Kidney epithelial cell (primary cell): ENCODE measurements at regions not wholly inside any gene's neighbourhood (a gene's known extent, or its start where the extent isn't known, plus 50 kb on each side); places are given as distances from the start of the nearest gene placed in this dataset.
"Not testable (repeated sequence)": the region's sequence is repeated elsewhere in the genome, so short reads cannot be mapped to it uniquely, and the experiment has no call there.

Source experiments
- DNase-seq: peaks from one replicate; pipeline ENCODE4 v3.0.0-alpha.2; 2010; ENCODE audit warnings: low read depth
- H3K27me3 ChIP-seq: 2 replicates; pipeline ENCODE4 v1.6.0; 2011; ENCODE audit warnings: low read length; ENCODE audit not compliant: control insufficient read depth, insufficient read depth
- H3K36me3 ChIP-seq: 2 replicates; pipeline ENCODE4 v1.5.1; 2011; ENCODE audit warnings: low read length; ENCODE audit not compliant: control insufficient read depth, insufficient read depth
- H3K4me3 ChIP-seq: 2 replicates; pipeline ENCODE4 v1.5.1; 2011; ENCODE audit warnings: low read depth, mild to moderate bottlenecking, control low read depth, low read length
- CTCF ChIP-seq: IDR thresholded peaks from 2 replicates; pipeline ENCODE4 v1.5.1; 2011; ENCODE audit warnings: mild to moderate bottlenecking, moderate library complexity, low read length, control low read depth, inconsistent platforms; ENCODE audit not compliant: insufficient read depth, poor library complexity, severe bottlenecking

- Histone ChIP-seq H3K27me3 (peaks cover 24% of the 10 kb centered on the region), H3K4me3 (peak overlapping the region; percentile 18), H3K36me3 (no peaks in the 10 kb centered on the region)
- TF ChIP-seq CTCF = no peak
- no peak for DNase-seq
Observed at GRCh38 chr9:97220894-97221477, 86.5 kb upstream of the CCDC180 start.

GRCh38 chr9:97220396-97220795, 87.1 kb upstream of the CCDC180 start:
- not testable (repeated sequence) for H3K4me3 ChIP-seq, DNase-seq, H3K36me3 ChIP-seq
- peaks cover 24% of the 10 kb centered on the region for H3K27me3 ChIP-seq

GRCh38 chr9:97219443-97220140, 87.9 kb upstream of the CCDC180 start:
- not testable (repeated sequence) for H3K36me3 ChIP-seq, DNase-seq, H3K4me3 ChIP-seq
- peaks cover 24% of the 10 kb centered on the region for H3K27me3 ChIP-seq

GRCh38 chr9:97215127-97215526, 92.3 kb upstream of the CCDC180 start:
- H3K36me3 ChIP-seq, H3K27me3 ChIP-seq, DNase-seq, H3K4me3 ChIP-seq: not testable (repeated sequence)

- DNase-seq, H3K36me3 ChIP-seq, H3K4me3 ChIP-seq, H3K27me3 ChIP-seq: not testable (repeated sequence)
Observed at GRCh38 chr9:97214556-97214955, 92.9 kb upstream of the CCDC180 start.

GRCh38 chr9:97199683-97200082, 107.8 kb upstream of the CCDC180 start:
- H3K27me3 ChIP-seq, H3K36me3 ChIP-seq, DNase-seq, H3K4me3 ChIP-seq: not testable (repeated sequence)

- not testable (repeated sequence) for H3K4me3 ChIP-seq, H3K27me3 ChIP-seq, H3K36me3 ChIP-seq
- peak; percentile 44 for DNase-seq
Observed at GRCh38 chr9:97193767-97194166, 113.7 kb upstream of the CCDC180 start.

GRCh38 chr9:97188545-97188944, 118.9 kb upstream of the CCDC180 start:
- Histone ChIP-seq H3K4me3 (no peak overlapping the region), H3K36me3 (no peaks in the 10 kb centered on the region), H3K27me3 (no peaks in the 10 kb centered on the region)
- no peak for DNase-seq
- no peak for TF ChIP-seq CTCF

GRCh38 chr9:97187706-97188105, 119.8 kb upstream of the CCDC180 start:
- DNase-seq, H3K4me3 ChIP-seq, H3K36me3 ChIP-seq, H3K27me3 ChIP-seq: not testable (repeated sequence)
